ENCODE measurements at regions not wholly inside any gene's neighbourhood (a gene's known extent, or its start where the extent isn't known, plus 50 kb on each side); places are given as distances from the start of the nearest gene placed in this dataset.

- TF ChIP-seq, protein P1, sequence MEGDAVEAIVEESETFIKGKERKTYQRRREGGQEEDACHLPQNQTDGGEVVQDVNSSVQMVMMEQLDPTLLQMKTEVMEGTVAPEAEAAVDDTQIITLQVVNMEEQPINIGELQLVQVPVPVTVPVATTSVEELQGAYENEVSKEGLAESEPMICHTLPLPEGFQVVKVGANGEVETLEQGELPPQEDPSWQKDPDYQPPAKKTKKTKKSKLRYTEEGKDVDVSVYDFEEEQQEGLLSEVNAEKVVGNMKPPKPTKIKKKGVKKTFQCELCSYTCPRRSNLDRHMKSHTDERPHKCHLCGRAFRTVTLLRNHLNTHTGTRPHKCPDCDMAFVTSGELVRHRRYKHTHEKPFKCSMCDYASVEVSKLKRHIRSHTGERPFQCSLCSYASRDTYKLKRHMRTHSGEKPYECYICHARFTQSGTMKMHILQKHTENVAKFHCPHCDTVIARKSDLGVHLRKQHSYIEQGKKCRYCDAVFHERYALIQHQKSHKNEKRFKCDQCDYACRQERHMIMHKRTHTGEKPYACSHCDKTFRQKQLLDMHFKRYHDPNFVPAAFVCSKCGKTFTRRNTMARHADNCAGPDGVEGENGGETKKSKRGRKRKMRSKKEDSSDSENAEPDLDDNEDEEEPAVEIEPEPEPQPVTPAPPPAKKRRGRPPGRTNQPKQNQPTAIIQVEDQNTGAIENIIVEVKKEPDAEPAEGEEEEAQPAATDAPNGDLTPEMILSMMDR (conservative IDR thresholded peaks at IDR 0.05; ENCODE audit: low read depth, low read length) = no peak
- TF ChIP-seq CHD1 (IDR thresholded peaks at IDR 0.05; ENCODE audit: low read depth, low read length) = no peak
- no peak for TF ChIP-seq SMC3 (IDR thresholded peaks at IDR 0.05; ENCODE audit: low read depth, low read length)
Measured at GRCh38 chr4:138887341-138887740, 128.2 kb upstream of the NOCT start.
